ENCODE measurements at regions not wholly inside any gene's neighbourhood (a gene's known extent, or its start where the extent isn't known, plus 50 kb on each side); places are given as distances from the start of the nearest gene placed in this dataset.

- TF ChIP-seq POLR2AphosphoS5 (IDR thresholded peaks at IDR 0.05; ENCODE audit: insufficient read depth in 1 of 2, low read depth in 1 of 2) (no peak), CTCF (IDR thresholded peaks at IDR 0.05) (no peak), POLR2A (IDR thresholded peaks at IDR 0.05) (no peak)
Measured at GRCh38 chr5:93793159-93793781, 51.9 kb upstream of the POU5F2 start.
